HG02885 (cell line): ENCODE measurements at regions not wholly inside any gene's neighbourhood (a gene's known extent, or its start where the extent isn't known, plus 50 kb on each side); places are given as distances from the start of the nearest gene placed in this dataset.

Experiments
- ATAC-seq: cut with Tn5 transposase; IDR thresholded peaks from one replicate; pipeline ENCODE4 v1.9.1; 2021; ENCODE audit warnings: mild to moderate bottlenecking; ENCODE audit not compliant: unreplicated experiment, poor library complexity

GRCh38 chr20:1721687-1722512 lies 64.3 kb upstream of the SIRPG start:
- ATAC-seq: peak; percentile 74

- no peak for ATAC-seq
These were observed 63.4 kb upstream of the SIRPG start for GRCh38 chr20:1720845-1721475.

DNA sequence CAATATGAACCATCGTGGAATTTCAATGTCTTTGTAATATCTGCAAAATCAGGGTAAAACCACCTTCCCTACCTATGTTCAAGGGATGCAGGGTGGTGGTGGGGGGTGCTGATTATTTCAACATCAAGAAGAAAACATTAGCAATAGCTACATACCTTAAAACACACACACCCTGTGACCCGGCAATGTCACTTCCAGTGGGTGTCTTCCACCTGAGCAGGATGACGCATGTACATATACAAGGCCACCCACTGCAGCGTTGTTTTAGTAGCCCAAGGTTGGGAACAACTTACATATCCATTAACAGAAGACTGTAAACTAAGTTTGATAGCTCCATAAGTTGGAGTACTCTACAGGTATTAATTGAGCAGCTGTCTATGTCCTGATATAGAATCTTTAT lies 62.6 kb upstream of the SIRPG start:
- no peak for ATAC-seq

DNA sequence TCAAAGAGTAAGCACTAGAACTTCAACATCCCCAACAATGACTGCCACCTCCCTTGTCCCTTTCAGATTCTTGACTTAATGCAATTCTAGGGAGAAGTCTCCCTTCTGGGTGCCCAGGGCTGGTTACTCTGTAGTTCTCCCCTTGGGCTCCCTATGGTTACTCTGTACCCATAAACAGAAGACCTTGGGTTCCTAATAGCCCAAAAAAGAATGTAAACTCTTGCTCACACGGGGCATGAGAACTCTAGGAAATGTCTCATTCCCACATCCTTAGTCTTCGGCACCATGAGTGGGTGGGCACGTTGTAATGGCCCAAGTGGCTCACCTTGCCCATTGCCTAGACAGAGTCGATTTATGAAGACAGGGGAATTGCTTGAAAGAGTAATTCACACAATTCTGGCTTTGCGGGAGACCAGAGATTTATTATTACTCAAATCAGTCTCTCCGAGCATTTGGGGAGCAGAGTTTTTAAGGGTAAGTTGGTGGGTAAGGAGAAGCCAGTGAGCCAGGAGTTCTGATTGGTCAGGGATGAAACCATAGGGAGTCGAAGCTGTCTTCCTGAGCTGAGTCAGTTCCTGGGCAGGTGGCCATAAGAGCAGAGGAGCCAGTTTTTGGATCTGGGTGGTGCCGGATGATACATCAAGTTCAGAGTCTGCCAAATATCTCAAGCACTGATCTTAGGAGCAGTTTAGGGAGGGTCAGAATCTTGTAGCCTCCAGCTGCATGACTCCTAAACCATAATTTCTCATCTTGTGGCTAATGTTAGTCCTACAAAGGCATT lies 61.2 kb upstream of the SIRPG start:
- no peak for ATAC-seq

- ATAC-seq: no peak
These were observed 55.4 kb upstream of the SIRPG start for GRCh38 chr20:1712634-1713624.

GRCh38 chr20:1711826-1712601 lies 54.4 kb upstream of the SIRPG start:
- ATAC-seq: no peak

DNA sequence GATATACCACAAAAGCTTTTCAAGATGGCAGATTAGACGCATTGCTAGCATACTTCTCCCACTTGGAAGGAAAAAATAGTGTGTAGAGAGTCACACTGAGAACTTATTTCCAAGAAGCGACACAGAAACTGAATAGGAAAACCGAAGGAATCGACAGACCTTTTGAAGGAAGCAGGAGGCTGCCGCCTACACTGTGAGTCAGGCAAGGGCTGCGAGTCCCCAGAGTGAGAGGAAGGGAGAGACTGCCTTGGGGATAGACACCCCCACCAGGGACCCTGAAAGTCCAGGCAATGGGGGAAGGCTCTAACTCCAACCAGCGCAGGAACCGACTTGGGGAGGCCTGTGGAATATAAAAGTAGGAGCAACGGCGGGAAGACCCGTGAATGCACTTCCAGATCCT lies 53.7 kb upstream of the SIRPG start:
- no peak for ATAC-seq

DNA sequence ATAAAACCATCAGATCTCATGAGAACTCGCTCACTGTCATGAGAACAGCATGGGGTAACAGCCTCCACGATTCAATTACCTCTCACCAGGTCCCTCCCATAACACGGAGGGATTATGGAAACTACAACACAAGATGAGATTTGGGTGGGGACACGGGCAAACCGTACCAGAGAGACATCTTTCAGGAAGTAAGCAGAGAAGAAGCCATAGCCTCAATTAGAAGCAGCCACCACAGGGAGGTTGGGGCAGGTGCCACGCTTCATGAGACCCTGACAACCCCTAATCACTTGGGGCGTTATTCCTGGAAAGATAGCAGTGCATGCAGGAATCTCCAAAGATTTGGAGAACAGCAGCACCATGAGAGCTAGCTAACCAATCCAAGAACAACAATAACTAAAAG lies 52.9 kb upstream of the SIRPG start:
- ATAC-seq: no peak

DNA sequence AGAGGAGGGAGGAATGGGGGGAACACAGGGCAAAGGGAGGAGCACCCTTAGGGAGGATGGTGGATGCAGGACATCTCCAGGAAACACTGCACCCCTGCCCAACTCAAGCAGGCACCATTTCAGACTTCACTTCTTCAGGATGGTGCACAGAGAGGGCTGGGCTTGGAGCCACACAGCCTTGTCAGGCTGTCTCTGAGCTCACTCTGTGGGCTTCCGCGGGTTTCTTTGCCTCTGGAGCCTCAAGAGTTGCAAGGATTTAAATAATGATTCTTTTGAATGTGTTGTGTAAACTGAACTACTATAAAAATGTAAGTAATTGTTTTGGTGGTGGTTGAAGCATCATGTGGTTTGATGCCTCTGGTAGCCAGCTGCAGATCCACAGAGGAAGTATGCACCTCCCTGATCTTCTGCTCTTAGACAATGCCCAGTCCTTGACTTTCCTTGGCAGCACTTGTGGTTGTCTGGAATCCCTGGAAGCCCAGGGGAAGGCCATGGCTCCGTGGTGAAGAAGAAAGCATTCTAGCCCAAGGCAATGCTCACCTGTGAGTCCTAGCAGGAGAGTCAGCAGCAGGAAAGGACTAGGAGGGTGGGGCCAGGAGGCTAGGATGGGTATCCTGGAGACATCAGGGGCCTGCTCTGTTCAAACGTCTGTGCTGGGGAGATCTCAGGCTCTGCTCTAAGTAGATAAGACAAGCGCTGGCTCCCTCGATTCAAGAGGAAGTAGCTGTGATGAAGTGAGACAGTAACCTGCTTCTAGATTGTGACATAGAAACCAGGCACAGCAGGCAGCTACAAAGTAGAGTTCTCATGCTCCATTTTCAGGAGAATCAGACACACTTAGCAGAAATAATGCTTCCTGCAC lies 50.2 kb upstream of the SIRPG start:
- ATAC-seq: no peak
